GM12874 (cell line): ENCODE measurements at regions not wholly inside any gene's neighbourhood (a gene's known extent, or its start where the extent isn't known, plus 50 kb on each side); places are given as distances from the start of the nearest gene placed in this dataset.

Source experiments
- TF ChIP-seq, protein P1 (sequence below): IDR thresholded peaks from 2 replicates; pipeline ENCODE4 v1.5.1; 2011; ENCODE audit warnings: low read depth, mild to moderate bottlenecking, control low read depth, low read length, moderate library complexity; ENCODE audit not compliant: insufficient read depth

DNA sequence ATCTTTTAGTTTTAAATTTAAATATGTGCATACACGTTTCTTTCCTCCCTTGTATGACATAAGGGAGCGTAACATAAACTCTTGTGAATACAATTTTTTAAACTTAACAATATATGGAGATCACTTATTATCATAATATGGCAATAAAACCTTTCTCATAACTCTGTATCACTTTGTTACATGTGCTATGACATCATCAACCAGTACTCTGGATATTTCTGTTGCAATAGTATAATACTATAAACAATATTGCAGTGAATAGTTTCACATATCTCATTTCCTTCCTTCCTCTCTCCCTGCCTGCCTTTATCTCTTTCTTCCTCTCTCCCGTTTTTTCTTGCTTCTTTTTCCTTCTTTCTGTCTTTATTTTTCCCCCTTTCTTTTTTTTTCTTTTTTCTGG lies 1278.0 kb upstream of the CNTN5 start:
- TF ChIP-seq, protein P1, sequence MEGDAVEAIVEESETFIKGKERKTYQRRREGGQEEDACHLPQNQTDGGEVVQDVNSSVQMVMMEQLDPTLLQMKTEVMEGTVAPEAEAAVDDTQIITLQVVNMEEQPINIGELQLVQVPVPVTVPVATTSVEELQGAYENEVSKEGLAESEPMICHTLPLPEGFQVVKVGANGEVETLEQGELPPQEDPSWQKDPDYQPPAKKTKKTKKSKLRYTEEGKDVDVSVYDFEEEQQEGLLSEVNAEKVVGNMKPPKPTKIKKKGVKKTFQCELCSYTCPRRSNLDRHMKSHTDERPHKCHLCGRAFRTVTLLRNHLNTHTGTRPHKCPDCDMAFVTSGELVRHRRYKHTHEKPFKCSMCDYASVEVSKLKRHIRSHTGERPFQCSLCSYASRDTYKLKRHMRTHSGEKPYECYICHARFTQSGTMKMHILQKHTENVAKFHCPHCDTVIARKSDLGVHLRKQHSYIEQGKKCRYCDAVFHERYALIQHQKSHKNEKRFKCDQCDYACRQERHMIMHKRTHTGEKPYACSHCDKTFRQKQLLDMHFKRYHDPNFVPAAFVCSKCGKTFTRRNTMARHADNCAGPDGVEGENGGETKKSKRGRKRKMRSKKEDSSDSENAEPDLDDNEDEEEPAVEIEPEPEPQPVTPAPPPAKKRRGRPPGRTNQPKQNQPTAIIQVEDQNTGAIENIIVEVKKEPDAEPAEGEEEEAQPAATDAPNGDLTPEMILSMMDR, result no peak

DNA sequence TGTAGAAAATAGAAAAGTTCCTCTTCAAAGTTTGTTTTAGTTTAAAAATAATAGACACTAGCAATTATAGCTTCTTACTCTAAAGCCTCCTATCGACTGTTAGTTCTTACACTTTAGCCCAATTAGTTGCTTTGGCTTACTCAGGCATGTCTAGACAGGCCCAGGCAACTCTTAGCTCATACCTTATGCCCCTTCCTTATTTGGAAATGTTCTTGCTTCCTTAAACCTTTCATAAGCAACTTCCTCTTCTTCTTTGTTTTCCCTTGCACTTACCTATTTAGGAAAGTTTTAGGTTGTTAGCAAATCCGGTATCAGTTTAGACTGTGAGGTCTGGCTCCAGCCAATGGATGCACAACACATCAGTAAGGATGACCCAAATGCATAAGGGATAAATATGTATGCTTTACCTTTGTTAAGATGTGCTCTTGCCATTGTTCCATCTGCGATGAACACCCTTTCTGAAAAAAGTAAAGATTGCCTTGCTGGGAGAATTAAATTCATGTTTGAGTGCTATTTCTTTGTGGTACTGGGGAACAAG lies 1277.5 kb upstream of the CNTN5 start:
- TF ChIP-seq, protein P1, result no peak

DNA sequence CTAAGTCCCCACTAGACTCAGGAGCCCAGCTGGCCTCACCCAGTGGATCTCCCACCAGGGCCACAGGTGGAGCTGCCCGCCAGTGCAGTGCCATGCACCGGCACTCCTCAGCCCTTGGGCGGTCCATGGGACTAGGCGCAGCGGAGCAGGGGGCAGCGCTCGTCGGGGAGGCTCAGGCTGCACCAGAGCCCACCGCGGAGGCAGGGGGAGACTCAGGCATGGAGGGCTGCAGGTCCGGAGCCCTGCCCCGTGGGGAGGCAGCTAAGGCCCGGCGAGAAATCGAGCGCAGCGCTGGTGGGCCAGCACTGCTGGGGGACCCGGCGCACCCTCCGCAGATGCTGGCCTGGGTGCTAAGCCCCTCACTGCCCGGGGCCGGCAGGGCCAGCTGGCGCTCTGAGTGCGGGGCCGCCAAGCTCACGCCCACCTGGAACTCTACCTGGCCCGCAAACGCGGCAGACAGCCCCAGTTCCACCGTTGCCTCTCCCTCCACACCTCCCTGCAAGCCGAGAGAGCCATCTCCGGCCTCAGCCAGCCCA lies 1275.2 kb upstream of the CNTN5 start:
- TF ChIP-seq, protein P1, result no peak

DNA sequence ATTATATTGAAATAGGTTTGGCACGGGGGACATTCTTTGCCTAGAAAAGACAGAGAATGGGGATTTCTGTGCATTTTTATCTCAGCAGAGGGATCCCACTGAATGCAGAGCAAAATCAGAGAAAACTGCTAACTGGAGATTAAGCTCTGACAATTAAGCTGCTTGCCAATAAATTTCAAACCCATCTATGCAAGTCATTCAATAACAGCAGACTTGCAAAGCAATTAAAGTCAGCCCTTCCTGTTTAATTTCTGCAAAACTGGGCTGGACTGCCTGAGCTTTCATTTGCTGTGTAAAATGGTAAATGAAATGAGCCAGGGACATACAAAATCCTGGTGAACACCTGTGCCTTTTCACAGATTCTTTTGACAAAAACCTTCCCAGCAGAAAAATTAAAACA lies 1273.9 kb upstream of the CNTN5 start:
- TF ChIP-seq, protein P1, result no peak

DNA sequence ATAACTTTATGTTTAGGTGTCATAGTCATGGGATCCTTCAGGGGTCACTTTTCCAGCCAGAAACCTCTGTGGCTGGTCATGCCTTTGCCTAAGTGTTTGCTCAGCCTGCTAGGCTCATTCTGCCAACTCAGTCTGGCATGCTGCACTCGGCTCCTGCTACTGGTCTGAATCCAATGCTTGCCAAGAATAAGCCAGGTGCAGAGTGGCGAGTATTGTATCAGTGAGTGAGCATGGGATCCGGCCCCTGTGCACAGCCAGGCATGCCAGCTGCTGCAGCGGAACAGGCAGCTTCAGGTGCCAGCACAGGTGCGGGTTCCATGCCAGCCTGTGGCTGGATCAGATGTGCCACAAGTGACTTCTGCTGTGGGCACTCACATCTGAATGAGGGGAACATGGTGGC lies 1269.3 kb upstream of the CNTN5 start:
- TF ChIP-seq, protein P1, result no peak

DNA sequence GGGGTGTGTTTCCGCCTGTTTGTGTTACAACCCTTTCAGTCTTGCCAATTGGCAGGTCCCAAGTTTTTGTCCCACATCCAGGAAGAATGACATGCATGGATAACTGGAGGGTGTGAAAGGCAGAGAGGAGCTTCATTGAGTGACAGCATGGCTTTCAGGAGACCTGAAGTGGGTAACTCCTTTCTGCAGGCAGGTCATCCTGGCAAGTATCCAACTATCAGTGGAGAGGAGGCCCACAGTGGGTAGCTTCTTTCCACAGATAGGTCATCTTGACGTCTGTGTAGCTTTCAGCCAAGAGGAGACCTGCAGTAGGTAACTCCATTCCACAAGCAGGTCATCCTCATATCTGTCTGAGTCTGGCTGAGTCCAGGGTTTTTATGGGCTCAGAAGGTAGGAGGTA lies 1268.8 kb upstream of the CNTN5 start:
- TF ChIP-seq, protein P1, result no peak

DNA sequence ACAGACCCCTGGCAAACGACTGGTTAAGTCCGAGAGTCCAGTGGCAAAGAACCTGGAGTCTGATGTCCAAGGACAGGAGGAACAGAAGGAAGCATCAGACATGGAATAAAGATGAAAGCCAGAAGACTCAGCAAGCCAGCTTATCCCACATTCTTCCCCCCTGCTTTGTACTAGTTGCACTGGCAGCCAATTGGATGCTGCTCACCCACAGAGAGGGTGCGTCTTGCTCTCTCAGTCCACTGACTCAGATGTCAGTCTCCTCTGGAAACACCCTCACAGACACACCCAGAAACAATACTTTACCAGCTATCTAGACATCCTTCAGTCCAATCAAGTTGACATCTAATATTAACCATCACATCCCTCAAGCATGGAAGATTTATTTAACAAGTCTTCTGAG lies 1265.8 kb upstream of the CNTN5 start:
- TF ChIP-seq, protein P1, result no peak
